H1 (cell line): ENCODE measurements at regions not wholly inside any gene's neighbourhood (a gene's known extent, or its start where the extent isn't known, plus 50 kb on each side); places are given as distances from the start of the nearest gene placed in this dataset.

Source experiments
- EZH2 ChIP-seq: fragments of 200-600 bp; sonication (generic); IDR thresholded peaks from 2 replicates; pipeline ENCODE4 v1.7.1; 2012; ENCODE audit warnings: low read depth, mild to moderate bottlenecking, moderate library complexity, low read length, inconsistent platforms; ENCODE audit not compliant: severe bottlenecking
- MAFK ChIP-seq: IDR thresholded peaks from 2 replicates; pipeline ENCODE4 v1.6.1; 2012; ENCODE audit warnings: low read depth, mild to moderate bottlenecking, improper control_type of control experiment, low read length
- RXRA ChIP-seq: IDR thresholded peaks from 2 replicates; pipeline ENCODE4 v1.6.1; 2011; ENCODE audit warnings: low read depth, mild to moderate bottlenecking, low read length, moderate library complexity; ENCODE audit not compliant: insufficient read depth
- TBP ChIP-seq: IDR thresholded peaks from 2 replicates; pipeline ENCODE4 v1.6.1; 2011; ENCODE audit warnings: low read depth, low read length, improper control_type of control experiment
- TF ChIP-seq, protein P1 (sequence below): fragments of 300-600 bp; sonication (generic); IDR thresholded peaks from 2 replicates; pipeline ENCODE4 v1.7.1; 2012; ENCODE audit warnings: low read length, moderate library complexity, mild to moderate bottlenecking, inconsistent platforms; ENCODE audit not compliant: insufficient replicate concordance

DNA sequence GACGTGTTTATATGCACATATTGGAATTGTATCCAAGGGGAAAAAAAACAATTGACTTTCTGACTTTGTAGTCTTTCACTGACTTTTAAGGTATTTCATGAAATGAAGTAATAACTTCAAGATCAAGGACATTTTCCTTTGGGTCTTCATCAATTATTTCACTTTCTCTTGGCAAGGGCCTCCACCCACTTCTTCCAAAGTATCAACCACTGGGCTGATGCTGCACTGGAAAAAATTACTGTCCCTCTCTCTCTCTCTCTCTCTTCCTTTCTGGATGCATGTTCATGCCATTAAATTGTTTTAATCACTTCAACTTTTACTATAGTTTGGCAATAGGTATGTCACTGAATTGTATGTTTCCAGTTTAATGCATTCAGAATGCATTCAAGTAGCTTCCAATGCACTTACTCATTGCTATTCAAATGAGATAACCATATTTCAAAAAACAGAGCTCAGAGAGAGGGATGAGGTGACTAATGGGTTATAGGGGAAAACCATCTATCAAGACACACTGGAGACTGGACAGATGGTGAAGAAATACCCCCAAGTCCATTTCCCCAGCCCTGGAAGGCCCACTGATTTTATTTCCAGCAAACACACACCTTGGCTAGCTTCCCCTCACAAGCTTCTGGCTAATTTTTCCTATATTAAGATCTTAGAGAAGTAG is 585.3 kb downstream of the EBF1 start (continued):
- TF ChIP-seq, protein P1, sequence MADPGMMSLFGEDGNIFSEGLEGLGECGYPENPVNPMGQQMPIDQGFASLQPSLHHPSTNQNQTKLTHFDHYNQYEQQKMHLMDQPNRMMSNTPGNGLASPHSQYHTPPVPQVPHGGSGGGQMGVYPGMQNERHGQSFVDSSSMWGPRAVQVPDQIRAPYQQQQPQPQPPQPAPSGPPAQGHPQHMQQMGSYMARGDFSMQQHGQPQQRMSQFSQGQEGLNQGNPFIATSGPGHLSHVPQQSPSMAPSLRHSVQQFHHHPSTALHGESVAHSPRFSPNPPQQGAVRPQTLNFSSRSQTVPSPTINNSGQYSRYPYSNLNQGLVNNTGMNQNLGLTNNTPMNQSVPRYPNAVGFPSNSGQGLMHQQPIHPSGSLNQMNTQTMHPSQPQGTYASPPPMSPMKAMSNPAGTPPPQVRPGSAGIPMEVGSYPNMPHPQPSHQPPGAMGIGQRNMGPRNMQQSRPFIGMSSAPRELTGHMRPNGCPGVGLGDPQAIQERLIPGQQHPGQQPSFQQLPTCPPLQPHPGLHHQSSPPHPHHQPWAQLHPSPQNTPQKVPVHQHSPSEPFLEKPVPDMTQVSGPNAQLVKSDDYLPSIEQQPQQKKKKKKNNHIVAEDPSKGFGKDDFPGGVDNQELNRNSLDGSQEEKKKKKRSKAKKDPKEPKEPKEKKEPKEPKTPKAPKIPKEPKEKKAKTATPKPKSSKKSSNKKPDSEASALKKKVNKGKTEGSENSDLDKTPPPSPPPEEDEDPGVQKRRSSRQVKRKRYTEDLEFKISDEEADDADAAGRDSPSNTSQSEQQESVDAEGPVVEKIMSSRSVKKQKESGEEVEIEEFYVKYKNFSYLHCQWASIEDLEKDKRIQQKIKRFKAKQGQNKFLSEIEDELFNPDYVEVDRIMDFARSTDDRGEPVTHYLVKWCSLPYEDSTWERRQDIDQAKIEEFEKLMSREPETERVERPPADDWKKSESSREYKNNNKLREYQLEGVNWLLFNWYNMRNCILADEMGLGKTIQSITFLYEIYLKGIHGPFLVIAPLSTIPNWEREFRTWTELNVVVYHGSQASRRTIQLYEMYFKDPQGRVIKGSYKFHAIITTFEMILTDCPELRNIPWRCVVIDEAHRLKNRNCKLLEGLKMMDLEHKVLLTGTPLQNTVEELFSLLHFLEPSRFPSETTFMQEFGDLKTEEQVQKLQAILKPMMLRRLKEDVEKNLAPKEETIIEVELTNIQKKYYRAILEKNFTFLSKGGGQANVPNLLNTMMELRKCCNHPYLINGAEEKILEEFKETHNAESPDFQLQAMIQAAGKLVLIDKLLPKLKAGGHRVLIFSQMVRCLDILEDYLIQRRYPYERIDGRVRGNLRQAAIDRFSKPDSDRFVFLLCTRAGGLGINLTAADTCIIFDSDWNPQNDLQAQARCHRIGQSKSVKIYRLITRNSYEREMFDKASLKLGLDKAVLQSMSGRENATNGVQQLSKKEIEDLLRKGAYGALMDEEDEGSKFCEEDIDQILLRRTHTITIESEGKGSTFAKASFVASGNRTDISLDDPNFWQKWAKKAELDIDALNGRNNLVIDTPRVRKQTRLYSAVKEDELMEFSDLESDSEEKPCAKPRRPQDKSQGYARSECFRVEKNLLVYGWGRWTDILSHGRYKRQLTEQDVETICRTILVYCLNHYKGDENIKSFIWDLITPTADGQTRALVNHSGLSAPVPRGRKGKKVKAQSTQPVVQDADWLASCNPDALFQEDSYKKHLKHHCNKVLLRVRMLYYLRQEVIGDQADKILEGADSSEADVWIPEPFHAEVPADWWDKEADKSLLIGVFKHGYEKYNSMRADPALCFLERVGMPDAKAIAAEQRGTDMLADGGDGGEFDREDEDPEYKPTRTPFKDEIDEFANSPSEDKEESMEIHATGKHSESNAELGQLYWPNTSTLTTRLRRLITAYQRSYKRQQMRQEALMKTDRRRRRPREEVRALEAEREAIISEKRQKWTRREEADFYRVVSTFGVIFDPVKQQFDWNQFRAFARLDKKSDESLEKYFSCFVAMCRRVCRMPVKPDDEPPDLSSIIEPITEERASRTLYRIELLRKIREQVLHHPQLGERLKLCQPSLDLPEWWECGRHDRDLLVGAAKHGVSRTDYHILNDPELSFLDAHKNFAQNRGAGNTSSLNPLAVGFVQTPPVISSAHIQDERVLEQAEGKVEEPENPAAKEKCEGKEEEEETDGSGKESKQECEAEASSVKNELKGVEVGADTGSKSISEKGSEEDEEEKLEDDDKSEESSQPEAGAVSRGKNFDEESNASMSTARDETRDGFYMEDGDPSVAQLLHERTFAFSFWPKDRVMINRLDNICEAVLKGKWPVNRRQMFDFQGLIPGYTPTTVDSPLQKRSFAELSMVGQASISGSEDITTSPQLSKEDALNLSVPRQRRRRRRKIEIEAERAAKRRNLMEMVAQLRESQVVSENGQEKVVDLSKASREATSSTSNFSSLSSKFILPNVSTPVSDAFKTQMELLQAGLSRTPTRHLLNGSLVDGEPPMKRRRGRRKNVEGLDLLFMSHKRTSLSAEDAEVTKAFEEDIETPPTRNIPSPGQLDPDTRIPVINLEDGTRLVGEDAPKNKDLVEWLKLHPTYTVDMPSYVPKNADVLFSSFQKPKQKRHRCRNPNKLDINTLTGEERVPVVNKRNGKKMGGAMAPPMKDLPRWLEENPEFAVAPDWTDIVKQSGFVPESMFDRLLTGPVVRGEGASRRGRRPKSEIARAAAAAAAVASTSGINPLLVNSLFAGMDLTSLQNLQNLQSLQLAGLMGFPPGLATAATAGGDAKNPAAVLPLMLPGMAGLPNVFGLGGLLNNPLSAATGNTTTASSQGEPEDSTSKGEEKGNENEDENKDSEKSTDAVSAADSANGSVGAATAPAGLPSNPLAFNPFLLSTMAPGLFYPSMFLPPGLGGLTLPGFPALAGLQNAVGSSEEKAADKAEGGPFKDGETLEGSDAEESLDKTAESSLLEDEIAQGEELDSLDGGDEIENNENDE = no peak
- no peak for TF ChIP-seq RXRA
- no peak for TF ChIP-seq TBP
- no peak for TF ChIP-seq EZH2
- no peak for TF ChIP-seq MAFK
